Nephron (organoid): ENCODE measurements at regions not wholly inside any gene's neighbourhood (a gene's known extent, or its start where the extent isn't known, plus 50 kb on each side); places are given as distances from the start of the nearest gene placed in this dataset.
A peak's percentile ranks its signal among the peaks of the same experiment; 100 is the strongest.
"Not testable (repeated sequence)": the region's sequence is repeated elsewhere in the genome, so short reads cannot be mapped to it uniquely, and the experiment has no call there.

Experiments used
- H3K27ac Mint-ChIP-seq, 3 experiments: 2 replicates each; pipeline ENCODE4 v1.8.0; 2020; ENCODE audit warnings: mixed read lengths in 3 of 3, mild to moderate bottlenecking in 2 of 3, moderate library complexity in 1 of 3
- H3K27me3 Mint-ChIP-seq: 2 replicates; pipeline ENCODE4 v1.8.0; 2021; ENCODE audit warnings: low read depth, mild to moderate bottlenecking, moderate library complexity, mixed read lengths
- H3K36me3 Mint-ChIP-seq: 2 replicates; pipeline ENCODE4 v1.8.0; 2020; ENCODE audit warnings: low read depth, mixed read lengths
- H3K4me1 Mint-ChIP-seq: 2 replicates; pipeline ENCODE4 v1.8.0; 2020; ENCODE audit warnings: mixed read lengths
- H3K4me3 Mint-ChIP-seq, 3 experiments: 2 replicates each; pipeline ENCODE4 v1.8.0; 2020; ENCODE audit warnings: mild to moderate bottlenecking in 3 of 3, mixed read lengths in 3 of 3, moderate library complexity in 2 of 3
- H3K9me3 Mint-ChIP-seq: 2 replicates; pipeline ENCODE4 v1.8.0; 2020; ENCODE audit warnings: mixed read lengths
- TF ChIP-seq, protein P1 (sequence below), 3 experiments: fragments of 200-600 bp; sonication (generic); IDR thresholded peaks; one replicate each; pipeline ENCODE4 v1.5.0; 2021; ENCODE audit warnings: antibody characterized with exemption in 3 of 3; ENCODE audit not compliant: unreplicated experiment in 3 of 3

- H3K4me3 Mint-ChIP-seq, result no peak overlapping the region
- no peaks in the 10 kb centered on the region for H3K27me3 Mint-ChIP-seq
- peaks cover 12% of the 10 kb centered on the region for H3K36me3 Mint-ChIP-seq
- H3K9me3 Mint-ChIP-seq, result peaks cover 56% of the 10 kb centered on the region
- TF ChIP-seq, protein P1, sequence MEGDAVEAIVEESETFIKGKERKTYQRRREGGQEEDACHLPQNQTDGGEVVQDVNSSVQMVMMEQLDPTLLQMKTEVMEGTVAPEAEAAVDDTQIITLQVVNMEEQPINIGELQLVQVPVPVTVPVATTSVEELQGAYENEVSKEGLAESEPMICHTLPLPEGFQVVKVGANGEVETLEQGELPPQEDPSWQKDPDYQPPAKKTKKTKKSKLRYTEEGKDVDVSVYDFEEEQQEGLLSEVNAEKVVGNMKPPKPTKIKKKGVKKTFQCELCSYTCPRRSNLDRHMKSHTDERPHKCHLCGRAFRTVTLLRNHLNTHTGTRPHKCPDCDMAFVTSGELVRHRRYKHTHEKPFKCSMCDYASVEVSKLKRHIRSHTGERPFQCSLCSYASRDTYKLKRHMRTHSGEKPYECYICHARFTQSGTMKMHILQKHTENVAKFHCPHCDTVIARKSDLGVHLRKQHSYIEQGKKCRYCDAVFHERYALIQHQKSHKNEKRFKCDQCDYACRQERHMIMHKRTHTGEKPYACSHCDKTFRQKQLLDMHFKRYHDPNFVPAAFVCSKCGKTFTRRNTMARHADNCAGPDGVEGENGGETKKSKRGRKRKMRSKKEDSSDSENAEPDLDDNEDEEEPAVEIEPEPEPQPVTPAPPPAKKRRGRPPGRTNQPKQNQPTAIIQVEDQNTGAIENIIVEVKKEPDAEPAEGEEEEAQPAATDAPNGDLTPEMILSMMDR (IDR thresholded peaks at IDR 0.05; ENCODE audit: unreplicated experiment in 3 of 3), result no peak
- H3K4me1 Mint-ChIP-seq, result no peaks in the 10 kb centered on the region
- H3K27ac Mint-ChIP-seq, result peak overlapping the region; percentile 8 to 62 (median 61)
These were observed 101.7 kb upstream of the KLF8 start for GRCh38 chrX:56130436-56130835.

- not testable (repeated sequence) for H3K27ac Mint-ChIP-seq, H3K4me1 Mint-ChIP-seq, H3K36me3 Mint-ChIP-seq, H3K4me3 Mint-ChIP-seq, H3K27me3 Mint-ChIP-seq
- peaks cover 31% of the 10 kb centered on the region for H3K9me3 Mint-ChIP-seq
These were observed 68.0 kb upstream of the KLF8 start for GRCh38 chrX:56164135-56164534.
